ENCODE measurements at regions not wholly inside any gene's neighbourhood (a gene's known extent, or its start where the extent isn't known, plus 50 kb on each side); places are given as distances from the start of the nearest gene placed in this dataset.

- TF ChIP-seq CTCF (IDR thresholded peaks at IDR 0.05) (no peak), POLR2A (IDR thresholded peaks at IDR 0.05) (no peak)
These were observed 53.9 kb upstream of the SETBP1 start for GRCh38 chr18:44626807-44627206.

Data from transverse colon (tissue), 3 donors.